ENCODE measurements at regions not wholly inside any gene's neighbourhood (a gene's known extent, or its start where the extent isn't known, plus 50 kb on each side); places are given as distances from the start of the nearest gene placed in this dataset.
"Not testable (repeated sequence)": the region's sequence is repeated elsewhere in the genome, so short reads cannot be mapped to it uniquely, and the experiment has no call there.

- no peak for DNase-seq
Measured at GRCh38 chr2:154507186-154507585, 191.3 kb upstream of the KCNJ3 start.

DNA sequence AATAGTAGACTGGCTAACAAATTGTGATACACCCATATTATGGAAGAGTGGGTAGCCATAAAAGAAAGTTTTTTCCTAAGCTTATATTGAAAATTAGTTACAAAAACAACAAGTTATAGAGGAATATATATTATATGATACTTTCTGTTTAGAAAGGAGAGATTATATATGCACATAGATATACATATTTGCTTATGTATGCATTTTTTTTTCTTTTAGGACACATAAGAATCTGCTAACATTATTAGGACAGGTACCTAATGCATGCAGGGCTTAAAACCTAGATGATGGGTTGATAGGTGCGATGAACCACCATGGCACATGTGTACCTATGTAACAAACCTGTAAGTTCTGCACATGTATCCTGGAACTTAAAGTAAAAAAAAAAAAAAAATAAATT, 179.6 kb upstream of the KCNJ3 start:
- no peak for DNase-seq

DNA sequence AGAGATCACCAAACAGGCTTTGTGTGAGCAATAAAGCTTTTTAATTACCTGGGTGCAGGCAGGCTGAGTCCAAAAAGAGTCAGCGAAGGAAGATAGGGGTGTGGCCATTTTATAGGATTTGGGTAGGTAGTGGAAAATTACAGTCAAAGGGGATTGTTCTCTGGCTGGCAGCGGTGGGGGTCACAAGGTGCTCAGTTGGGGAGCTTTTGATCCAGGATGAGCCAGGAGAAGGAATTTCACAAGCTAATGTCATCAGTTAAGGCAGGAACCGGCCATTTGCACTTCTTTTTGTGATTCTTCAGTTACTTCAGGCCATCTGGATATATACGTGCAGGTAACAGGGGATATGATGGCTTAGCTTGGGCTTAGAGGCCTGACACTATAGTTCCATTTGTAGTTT, 177.5 kb upstream of the KCNJ3 start:
- not testable (repeated sequence) for DNase-seq

DNA sequence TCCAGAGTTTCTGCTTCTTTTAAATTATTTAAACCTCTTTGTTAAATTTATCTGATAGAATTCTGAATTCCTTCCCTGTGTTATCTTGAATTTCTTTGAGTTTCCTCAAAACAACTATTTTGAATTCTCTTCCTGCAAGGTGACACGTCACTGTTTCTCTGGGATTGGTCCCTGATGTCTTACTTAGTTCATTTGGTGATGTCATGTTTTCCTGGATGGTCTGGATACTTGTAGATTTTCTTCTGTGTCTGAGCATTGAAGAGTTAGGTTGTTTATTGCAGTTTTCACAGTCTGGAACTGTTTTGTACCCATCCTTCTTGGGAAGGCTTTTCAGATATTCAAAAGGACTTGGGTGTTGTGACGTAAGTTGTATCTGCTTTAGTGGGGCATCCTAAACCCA, 172.3 kb upstream of the KCNJ3 start:
- no peak for DNase-seq

GRCh38 chr2:154527962-154528361, 170.5 kb upstream of the KCNJ3 start:
- no peak for DNase-seq

DNA sequence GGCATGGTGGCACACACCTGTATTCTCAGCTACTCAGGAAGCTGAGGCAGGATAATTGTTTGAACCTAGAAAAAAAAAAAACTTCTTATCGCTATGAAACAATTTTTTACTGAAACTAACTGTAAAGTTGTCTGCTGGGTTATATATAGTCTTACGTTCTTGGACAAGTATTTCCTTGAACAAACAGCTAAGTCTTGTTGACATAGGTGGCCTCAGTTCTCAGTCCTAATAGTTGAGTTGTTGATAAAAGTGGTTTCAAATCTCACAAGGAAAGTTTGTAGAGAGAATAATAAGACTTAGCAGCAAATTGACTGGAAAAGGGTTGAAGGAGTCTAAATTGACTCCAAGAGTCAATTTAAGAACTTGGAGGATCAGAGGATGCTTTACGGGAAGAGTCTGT, 166.5 kb upstream of the KCNJ3 start:
- DNase-seq, result peak; percentile 15

- DNase-seq, result peak; percentile 11
Measured at GRCh38 chr2:154532763-154533162, 165.7 kb upstream of the KCNJ3 start.

DNA sequence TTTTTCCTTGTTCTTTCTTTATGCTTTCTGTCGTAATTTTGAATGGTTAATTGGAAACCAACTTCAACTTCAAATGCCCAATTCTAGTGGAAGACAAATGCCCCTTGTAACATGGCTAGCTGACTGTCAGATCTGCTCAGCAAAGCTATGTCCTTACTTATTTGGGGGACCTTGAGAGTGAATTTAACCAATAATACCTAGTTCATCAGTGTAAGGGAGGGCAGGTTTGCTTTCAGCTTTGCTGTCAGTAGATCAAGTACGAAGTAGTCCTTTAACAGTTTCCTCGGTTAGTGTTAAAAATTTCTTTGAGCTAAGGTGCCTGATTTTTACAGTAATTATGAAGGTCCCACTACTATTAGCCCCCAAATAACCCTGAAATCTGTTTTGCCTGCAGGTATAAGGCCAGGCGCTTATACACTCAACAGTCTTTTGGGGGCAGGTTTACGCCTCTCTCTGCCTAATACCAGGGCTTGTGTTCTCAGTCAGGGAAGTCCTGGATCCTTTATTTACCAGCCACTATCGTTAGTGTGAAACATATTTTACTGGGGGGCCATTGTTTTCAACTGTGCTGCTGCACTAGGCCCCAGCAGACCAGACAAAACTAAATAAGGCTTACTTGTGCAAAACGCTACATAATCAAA, 165.1 kb upstream of the KCNJ3 start:
- DNase-seq, result no peak

DNA sequence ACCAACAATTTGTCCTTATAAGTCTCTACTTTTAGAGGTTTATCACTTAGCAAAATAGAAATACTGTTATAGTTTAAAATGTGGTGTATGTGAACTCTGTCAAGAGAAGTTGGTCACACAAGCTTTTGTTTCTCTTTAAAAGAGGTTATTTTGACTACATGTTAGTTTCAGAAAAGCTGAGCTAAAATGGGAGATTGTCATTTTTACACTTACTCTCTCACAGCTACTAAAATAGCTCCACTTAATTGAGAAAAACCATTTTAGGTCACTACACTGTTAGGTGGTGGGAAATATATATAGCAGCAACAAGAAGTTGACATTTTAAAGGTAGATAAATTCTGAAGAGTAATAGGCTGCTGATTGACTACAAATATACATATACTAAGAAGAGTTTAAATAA, 161.5 kb upstream of the KCNJ3 start:
- no peak for DNase-seq

DNA sequence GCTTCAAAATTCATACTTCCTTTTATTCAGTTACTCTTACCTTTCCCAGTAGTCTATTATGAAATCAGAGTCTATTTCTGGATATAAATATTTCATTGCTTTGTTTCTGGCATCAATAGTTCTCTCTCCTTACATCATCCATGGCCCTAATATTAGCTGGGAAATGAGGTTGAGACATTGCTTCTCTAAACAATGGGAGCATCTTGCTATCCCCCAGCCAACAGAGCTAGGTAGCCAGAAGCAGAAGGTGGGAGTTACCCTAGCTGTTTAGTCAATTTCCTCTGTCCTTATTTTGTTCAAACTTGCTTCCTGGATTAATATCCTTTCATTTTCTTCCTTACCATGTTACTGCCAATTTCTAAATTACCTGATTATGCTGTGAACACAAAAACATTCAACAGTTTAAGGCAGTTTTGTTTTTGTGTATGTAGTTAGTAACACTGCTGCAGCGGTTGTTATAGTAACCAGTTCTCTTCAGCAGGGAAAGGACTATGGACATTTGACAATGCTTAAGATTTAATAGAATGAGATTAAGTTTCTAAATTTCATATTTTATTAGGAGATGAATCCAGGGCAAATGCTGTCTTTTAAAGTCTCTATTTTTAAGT, 160.5 kb upstream of the KCNJ3 start:
- DNase-seq, result no peak

DNA sequence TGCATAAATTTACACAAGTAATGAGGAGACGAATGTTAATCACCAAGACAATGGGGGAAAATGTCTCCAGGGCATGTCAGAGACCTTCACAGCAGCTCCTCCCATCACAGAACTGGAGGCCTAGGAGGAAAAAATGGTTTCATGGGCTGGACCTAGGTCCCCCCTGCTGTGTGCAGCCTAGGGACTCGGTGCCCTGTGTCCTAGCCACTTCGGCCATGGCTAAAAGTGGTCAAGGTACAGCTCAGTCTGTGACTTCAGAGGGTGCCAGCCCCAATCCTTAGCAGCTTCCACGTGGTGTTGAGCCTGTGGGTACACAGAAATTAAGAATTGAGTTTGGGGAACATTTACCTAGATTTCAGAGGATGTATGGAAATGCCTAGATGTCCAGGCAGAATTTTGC, 152.2 kb upstream of the KCNJ3 start:
- no peak for DNase-seq

DNA sequence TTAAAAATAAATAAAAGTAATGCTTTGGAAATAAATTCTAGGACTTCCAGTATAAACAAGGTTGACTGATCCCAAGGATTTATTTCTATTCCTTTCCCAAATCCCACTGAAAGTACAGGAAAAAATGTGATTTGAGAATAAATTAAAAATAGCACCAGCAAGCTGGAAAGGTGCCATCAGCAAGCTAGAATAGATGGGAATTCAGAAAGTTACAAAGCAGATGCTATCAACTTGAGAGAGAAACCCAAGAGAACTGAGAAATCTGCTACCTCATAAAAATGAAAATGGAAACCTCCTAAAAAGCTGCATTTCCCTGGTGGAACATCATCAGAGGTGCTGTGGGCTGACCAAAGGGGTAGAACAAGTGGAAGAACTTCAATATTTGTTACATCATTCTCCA, 148.6 kb upstream of the KCNJ3 start:
- DNase-seq, result no peak

- no peak for DNase-seq
Measured at GRCh38 chr2:154551649-154552048, 146.8 kb upstream of the KCNJ3 start.

- no peak for DNase-seq
Measured at GRCh38 chr2:154554046-154554445, 144.4 kb upstream of the KCNJ3 start.

DNA sequence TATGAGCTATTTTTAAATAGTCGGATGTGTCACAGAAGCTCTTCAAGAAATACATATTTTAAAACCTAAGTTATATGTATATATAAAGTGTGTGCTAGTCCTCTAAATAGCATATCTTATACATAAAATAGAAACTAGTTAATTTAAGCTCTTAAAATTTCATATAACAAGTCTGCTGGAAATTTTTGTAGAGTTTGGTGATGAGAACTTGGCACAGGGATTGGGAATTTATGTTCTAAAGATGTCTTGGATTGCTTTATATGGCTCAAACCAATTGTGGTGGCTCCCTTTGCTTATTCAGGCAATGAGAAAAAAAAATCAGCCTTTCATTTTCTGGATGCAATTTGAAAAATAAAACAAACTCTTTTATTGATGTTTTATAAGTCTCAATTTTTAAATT, 142.8 kb upstream of the KCNJ3 start:
- DNase-seq, result no peak

- DNase-seq, result no peak
Measured at GRCh38 chr2:154556146-154556545, 142.3 kb upstream of the KCNJ3 start.

- DNase-seq, result no peak
Measured at GRCh38 chr2:154556607-154557006, 141.9 kb upstream of the KCNJ3 start.

DNA sequence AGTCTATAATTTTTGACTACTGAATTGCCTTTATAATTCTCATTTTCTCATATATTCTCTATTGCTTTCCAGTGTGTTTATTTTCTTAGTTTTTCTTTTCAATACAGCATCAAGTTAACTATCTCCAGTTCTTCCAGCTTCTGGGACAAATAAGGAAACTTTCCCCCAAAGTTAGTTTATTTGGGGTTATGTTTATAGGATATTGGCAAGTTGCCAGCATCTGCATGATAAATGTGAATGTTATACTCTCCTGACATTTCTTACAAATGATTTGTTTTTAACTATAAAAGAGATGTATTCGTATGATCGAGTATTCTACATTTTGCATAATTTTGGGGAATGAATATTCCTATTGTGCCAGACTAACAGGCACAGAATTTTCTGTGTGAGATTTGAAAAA, 140.6 kb upstream of the KCNJ3 start:
- DNase-seq, result no peak

- no peak for DNase-seq
Measured at GRCh38 chr2:154565433-154565832, 133.1 kb upstream of the KCNJ3 start.

GRCh38 chr2:154568413-154568812, 130.1 kb upstream of the KCNJ3 start:
- no peak for DNase-seq

DNA sequence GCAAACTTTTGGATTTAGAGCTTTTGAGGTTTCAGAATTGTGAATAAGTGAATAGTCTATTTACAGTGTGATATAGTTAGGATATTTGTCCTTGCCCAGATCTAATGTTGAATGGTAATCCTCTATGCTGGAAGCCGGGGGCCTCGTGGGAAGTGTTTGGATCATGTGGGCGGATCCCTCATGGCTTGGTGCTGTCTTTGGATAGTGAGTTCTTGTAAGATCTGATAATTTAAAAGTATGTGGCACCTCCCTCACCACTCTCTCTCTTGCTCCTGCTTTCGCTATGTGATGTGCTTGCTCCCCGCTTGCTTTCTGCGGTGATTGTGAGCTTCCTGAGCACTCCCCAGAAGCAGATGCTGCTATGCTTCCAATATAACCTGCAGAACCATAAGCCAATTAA, 128.0 kb upstream of the KCNJ3 start:
- no peak for DNase-seq

DNA sequence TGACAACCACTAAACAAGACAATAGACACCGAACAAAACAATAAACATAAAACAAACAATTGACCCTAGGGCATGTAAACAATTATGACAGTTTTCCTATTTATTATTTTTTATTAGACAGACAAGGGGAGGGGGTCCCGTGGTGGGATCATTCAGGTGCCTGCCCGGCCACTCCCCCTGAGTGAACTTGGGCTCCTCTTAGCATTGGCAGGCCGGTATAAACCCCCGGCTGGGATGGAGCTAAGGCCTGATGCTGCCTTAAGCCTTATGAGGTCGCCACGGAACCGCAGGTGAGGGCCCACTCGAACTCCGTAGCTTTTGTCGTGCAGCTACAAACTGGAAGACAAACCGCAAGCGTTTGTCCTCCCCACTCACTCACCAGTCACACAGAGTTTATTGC, 121.8 kb upstream of the KCNJ3 start:
- not testable (repeated sequence) for DNase-seq

- no peak for DNase-seq
Measured at GRCh38 chr2:154577390-154577789, 121.1 kb upstream of the KCNJ3 start.

DNA sequence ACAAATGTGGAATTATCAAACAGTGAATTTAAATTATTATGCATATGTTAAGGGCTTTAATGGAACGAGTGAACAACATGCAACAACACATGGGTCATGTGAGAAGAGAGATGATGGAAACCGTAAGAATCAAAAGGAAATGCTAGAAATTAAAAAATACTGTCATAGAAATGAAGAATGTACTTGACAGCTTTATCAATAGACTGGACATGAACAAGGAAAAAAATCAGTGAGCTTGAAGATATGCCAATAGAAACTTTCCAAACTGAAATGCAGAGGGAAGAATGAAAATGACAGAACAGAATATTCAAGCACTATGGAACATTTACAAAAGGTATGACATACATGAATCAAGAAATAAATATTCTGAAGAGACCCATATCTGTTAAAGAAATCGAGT, 117.7 kb upstream of the KCNJ3 start:
- no peak for DNase-seq
